HepG2 (cell line): ENCODE measurements at regions not wholly inside any gene's neighbourhood (a gene's known extent, or its start where the extent isn't known, plus 50 kb on each side); places are given as distances from the start of the nearest gene placed in this dataset.

Experiments
- DNMT1 ChIP-seq: sonication (generic); formaldehyde crosslinking; IDR thresholded peaks from 2 replicates; pipeline ENCODE4 v1.5.1; 2020; ENCODE audit warnings: mild to moderate bottlenecking, missing genetic modification reagents
- KDM5A ChIP-seq: fragments of 200-600 bp; sonication (generic); IDR thresholded peaks from 2 replicates; pipeline ENCODE4 v1.7.0; 2018; ENCODE audit warnings: antibody characterized with exemption, mild to moderate bottlenecking, low read length, borderline replicate concordance
- RAD21 ChIP-seq: fragments of 450-650 bp; formaldehyde crosslinking; IDR thresholded peaks from 2 replicates; pipeline ENCODE4 v1.5.0; 2020; ENCODE audit warnings: mild to moderate bottlenecking
- TF ChIP-seq, protein P1 (sequence below): IDR thresholded peaks from 2 replicates; pipeline ENCODE4 v1.6.1; 2016; ENCODE audit warnings: mild to moderate bottlenecking

DNA sequence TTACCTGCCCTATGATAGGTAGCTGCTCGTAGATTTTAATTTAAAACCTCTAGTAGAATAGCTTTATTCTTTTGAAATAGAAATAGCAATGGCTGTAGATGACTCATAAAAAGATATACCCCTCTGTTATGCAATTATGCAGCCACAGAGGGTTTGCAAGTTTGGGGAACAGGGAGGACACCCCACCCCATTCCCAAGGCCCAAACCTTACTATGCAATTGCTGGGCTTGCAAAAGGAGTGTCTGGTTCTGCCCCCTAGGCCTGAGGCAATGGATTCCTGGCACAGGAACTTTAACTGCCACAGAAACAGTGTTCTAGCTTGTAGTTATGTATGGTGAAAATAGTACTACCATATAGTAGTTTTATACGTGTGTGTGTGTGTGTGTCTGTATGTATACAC, 403.3 kb downstream of the ADAMTS20 start:
- TF ChIP-seq RAD21 (CRISPR knock-in tag) (no peak), DNMT1 (CRISPR knock-in tag) (no peak), KDM5A (no peak)
- TF ChIP-seq, protein P1, sequence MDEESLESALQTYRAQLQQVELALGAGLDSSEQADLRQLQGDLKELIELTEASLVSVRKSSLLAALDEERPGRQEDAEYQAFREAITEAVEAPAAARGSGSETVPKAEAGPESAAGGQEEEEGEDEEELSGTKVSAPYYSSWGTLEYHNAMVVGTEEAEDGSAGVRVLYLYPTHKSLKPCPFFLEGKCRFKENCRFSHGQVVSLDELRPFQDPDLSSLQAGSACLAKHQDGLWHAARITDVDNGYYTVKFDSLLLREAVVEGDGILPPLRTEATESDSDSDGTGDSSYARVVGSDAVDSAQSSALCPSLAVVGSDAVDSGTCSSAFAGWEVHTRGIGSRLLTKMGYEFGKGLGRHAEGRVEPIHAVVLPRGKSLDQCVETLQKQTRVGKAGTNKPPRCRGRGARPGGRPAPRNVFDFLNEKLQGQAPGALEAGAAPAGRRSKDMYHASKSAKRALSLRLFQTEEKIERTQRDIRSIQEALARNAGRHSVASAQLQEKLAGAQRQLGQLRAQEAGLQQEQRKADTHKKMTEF (CRISPR knock-in tag), result no peak
